Epithelial cell of proximal tubule (primary cell): ENCODE measurements at regions not wholly inside any gene's neighbourhood (a gene's known extent, or its start where the extent isn't known, plus 50 kb on each side); places are given as distances from the start of the nearest gene placed in this dataset.

Experiments used
- DNase-seq: peaks from one replicate; pipeline ENCODE4 v3.0.0-alpha.2; 2011; ENCODE audit warnings: low read depth
- H3K4me3 ChIP-seq: 2 replicates; pipeline ENCODE4 v1.5.1; 2011; ENCODE audit warnings: low read depth, mild to moderate bottlenecking, low read length
- CTCF ChIP-seq: conservative IDR thresholded peaks from 2 replicates; pipeline ENCODE4 v1.5.1; 2012; ENCODE audit warnings: low read depth, mild to moderate bottlenecking, low read length

GRCh38 chr4:102449751-102450352 is 51.3 kb upstream of the NFKB1 start:
- peak; percentile 82 for TF ChIP-seq CTCF
- no peak for DNase-seq
- no peak overlapping the region for H3K4me3 ChIP-seq

GRCh38 chr4:102451266-102451665 is 49.9 kb upstream of the NFKB1 start:
- TF ChIP-seq CTCF: no peak
- DNase-seq: no peak
- H3K4me3 ChIP-seq: no peak overlapping the region
